ENCODE measurements at regions not wholly inside any gene's neighbourhood (a gene's known extent, or its start where the extent isn't known, plus 50 kb on each side); places are given as distances from the start of the nearest gene placed in this dataset.

GRCh38 chr3:153901152-153901551 lies 220.0 kb upstream of the ARHGEF26 start:
- TF ChIP-seq POLR2A (IDR thresholded peaks at IDR 0.05; ENCODE audit: low read length) (no peak), GATA1 (IDR thresholded peaks at IDR 0.05; ENCODE audit: low read depth, low read length) (no peak)
